PC-9 (cell line): ENCODE measurements at regions not wholly inside any gene's neighbourhood (a gene's known extent, or its start where the extent isn't known, plus 50 kb on each side); places are given as distances from the start of the nearest gene placed in this dataset.

Experiments
- BruUV-seq: library from RNA; stranded (reverse); fragments of 400-500 nt; replicated peaks from 2 replicates; lab custom pipeline; 2021; lab: Mats Ljungman, UMichigan
- CTCF ChIA-PET: fragments of 300-600 bp; sonication (Branson Sonifier 250); formaldehyde crosslinking; loops from one replicate; lab custom pipeline; 2022; ENCODE audit warnings: antibody characterized with exemption; lab: Charles Lee
- POLR2A ChIA-PET: fragments of 300-600 bp; sonication (Branson Sonifier 250); formaldehyde crosslinking; loops from one replicate; lab custom pipeline; 2022; ENCODE audit warnings: antibody characterized with exemption; ENCODE audit not compliant: unreplicated experiment; lab: Charles Lee
- DNase-seq, 2 experiments: peaks; one replicate each; pipeline versions ENCODE4 v3.0.0 to v3.0.0-alpha.2; 2015 to 2022; ENCODE audit warnings: mixed read lengths in 1 of 2
- H2AFZ ChIP-seq: fragments of 200-600 bp; sonication (generic); 2 replicates; pipeline ENCODE4 v1.8.1; 2017; ENCODE audit warnings: antibody characterized with exemption
- H3F3A ChIP-seq: fragments of 200-600 bp; sonication (generic); 2 replicates; pipeline ENCODE4 v1.8.1; 2017; ENCODE audit warnings: antibody characterized with exemption, mild to moderate bottlenecking, low read depth; ENCODE audit not compliant: insufficient read depth
- H3K27ac ChIP-seq: fragments of 200-600 bp; sonication (generic); 2 replicates; pipeline ENCODE4 v1.6.1; 2016; ENCODE audit warnings: mixed run types
- H3K27me3 ChIP-seq: fragments of 200-600 bp; sonication (generic); 2 replicates; pipeline ENCODE4 v1.6.1; 2016; ENCODE audit warnings: low read depth, mixed run types; ENCODE audit not compliant: insufficient read depth
- H3K36me3 ChIP-seq: fragments of 200-600 bp; sonication (generic); 2 replicates; pipeline ENCODE4 v1.6.1; 2016; ENCODE audit warnings: low read depth, mixed run types
- H3K4me1 ChIP-seq: fragments of 200-600 bp; sonication (generic); replicated peaks from 2 replicates; pipeline ENCODE4 v1.6.1; 2016; ENCODE audit warnings: mixed run types; ENCODE audit not compliant: insufficient read depth
- H3K4me2 ChIP-seq: fragments of 200-600 bp; sonication (generic); 2 replicates; pipeline ENCODE4 v1.6.1; 2017; ENCODE audit warnings: mixed run types
- H3K4me3 ChIP-seq: fragments of 200-600 bp; sonication (generic); 2 replicates; pipeline ENCODE4 v1.6.1; 2016; ENCODE audit warnings: mixed run types
- H3K79me2 ChIP-seq: fragments of 200-600 bp; sonication (generic); 2 replicates; pipeline ENCODE4 v1.6.1; 2017; ENCODE audit warnings: low read depth, mixed run types
- H3K9me2 ChIP-seq: fragments of 200-600 bp; sonication (generic); 2 replicates; pipeline ENCODE4 v1.8.1; 2017; ENCODE audit warnings: mild to moderate bottlenecking; ENCODE audit not compliant: insufficient read depth
- H3K9me3 ChIP-seq: fragments of 200-600 bp; sonication (generic); 2 replicates; pipeline ENCODE4 v1.8.1; 2016; ENCODE audit warnings: low read depth; ENCODE audit not compliant: insufficient read depth
- H4K20me1 ChIP-seq: fragments of 200-600 bp; sonication (generic); 2 replicates; pipeline ENCODE4 v1.8.1; 2017; ENCODE audit not compliant: insufficient read depth
- EZH2 ChIP-seq: fragments of 200-600 bp; sonication (generic); IDR thresholded peaks from 2 replicates; pipeline ENCODE4 v1.8.0; 2017; ENCODE audit warnings: antibody characterized with exemption, low read depth
- intact Hi-C: fragments of 100-400 bp; cut with micrococcal nuclease; formaldehyde crosslinking; loops from one replicate; pipeline ENCODE4 v1.10.0; 2022; ENCODE audit not compliant: unreplicated experiment
- TF ChIP-seq, protein P1 (sequence below): fragments of 200-600 bp; sonication (generic); conservative IDR thresholded peaks from 2 replicates; pipeline ENCODE4 v1.6.1; 2017; ENCODE audit warnings: mixed run types, antibody characterized with exemption, mild to moderate bottlenecking, moderate library complexity

DNA sequence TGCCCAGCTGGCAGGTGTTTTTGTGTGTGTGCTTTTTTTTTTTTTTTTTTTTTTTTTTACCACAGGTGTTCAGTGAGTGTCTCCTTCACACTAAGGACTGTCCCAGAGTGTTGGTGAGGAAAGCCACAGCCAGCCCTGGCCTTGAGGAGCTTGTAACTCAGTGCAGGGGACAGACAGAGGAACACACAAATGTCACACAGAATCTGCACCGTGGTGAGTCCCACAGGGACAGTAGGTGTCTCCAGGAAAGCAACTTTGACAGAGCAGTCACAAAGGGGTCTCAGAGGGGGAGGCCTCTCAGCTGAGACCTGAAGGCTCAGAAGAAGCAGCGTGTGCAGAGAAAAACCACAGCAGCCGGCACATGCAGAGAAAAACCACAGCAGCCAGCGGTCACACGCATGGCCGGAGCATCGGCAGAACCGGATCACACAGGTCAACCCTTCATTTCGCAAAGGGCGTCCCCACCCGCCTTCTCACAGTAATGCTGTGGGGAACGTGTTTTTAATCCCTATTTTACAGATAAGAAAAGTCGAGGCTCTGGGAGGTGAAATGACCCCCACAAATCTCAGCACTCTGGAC lies 101.7 kb upstream of the PRR5 start:
- ChIA-PET CTCF (no interaction called here), POLR2A (interaction anchor here (0.5 kb wide), 1 partner anchor 515 kb away, joined by 3 read pairs; no protein-coding TSS in a partner anchor)
- H3K4me3 ChIP-seq = no peak overlapping the region
- H3K4me2 ChIP-seq = no peak overlapping the region
- no peaks in the 10 kb centered on the region for H3K9me3 ChIP-seq
- H3K79me2 ChIP-seq = no peaks in the 10 kb centered on the region
- TF ChIP-seq, protein P1, sequence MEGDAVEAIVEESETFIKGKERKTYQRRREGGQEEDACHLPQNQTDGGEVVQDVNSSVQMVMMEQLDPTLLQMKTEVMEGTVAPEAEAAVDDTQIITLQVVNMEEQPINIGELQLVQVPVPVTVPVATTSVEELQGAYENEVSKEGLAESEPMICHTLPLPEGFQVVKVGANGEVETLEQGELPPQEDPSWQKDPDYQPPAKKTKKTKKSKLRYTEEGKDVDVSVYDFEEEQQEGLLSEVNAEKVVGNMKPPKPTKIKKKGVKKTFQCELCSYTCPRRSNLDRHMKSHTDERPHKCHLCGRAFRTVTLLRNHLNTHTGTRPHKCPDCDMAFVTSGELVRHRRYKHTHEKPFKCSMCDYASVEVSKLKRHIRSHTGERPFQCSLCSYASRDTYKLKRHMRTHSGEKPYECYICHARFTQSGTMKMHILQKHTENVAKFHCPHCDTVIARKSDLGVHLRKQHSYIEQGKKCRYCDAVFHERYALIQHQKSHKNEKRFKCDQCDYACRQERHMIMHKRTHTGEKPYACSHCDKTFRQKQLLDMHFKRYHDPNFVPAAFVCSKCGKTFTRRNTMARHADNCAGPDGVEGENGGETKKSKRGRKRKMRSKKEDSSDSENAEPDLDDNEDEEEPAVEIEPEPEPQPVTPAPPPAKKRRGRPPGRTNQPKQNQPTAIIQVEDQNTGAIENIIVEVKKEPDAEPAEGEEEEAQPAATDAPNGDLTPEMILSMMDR = no peak
- no peak for TF ChIP-seq EZH2
- no peaks in the 10 kb centered on the region for H3K9me2 ChIP-seq
- DNase-seq = no peak
- no peaks in the 10 kb centered on the region for H4K20me1 ChIP-seq
- no peaks in the 10 kb centered on the region for H3F3A ChIP-seq
- intact Hi-C loops = no loop called here
- no peak overlapping the region for H3K27ac ChIP-seq
- H2AFZ ChIP-seq = no peak overlapping the region
- peaks cover 1% of the 10 kb centered on the region; the same call in 1 of the 2 replicates for H3K4me1 ChIP-seq
- no TSS peak for BruUV-seq
- H3K27me3 ChIP-seq = peaks cover 18% of the 10 kb centered on the region; the same call in 1 of the 2 replicates
- no peaks in the 10 kb centered on the region for H3K36me3 ChIP-seq

DNA sequence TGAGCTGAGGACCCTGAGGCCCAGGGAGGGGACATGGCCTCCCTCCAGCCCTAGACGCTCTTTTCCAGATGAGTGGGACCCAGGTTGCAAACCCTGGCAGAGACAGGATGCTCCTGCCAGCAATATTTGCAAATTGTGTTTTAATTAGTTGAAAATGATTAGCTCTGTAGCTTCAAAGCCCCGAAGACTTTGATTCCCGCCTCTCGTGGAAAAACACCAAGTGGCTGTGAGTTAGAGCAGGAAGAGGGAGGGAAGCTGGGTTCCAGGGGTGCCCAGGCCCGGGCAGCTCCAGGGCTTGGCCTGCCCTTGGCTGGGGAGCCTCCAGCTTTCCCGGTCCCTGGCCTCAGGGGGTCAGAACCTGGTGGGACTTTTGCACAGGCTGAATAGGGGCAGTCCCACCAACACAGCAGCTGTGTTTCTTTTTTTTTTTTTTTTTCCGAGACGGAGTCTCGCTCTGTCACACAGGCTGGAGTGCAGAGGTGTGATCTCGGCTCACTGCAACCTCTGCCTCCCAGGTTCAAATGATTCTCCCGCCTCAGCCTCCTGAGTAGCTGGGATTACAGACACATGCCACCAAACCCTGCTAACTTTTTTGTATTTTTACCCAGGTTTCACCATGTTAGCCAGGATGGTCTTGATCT lies 101.6 kb upstream of the RTL6 start:
- H3K9me2 ChIP-seq = no peaks in the 10 kb centered on the region
- no peaks in the 10 kb centered on the region for H3K36me3 ChIP-seq
- H3K9me3 ChIP-seq = no peaks in the 10 kb centered on the region
- TF ChIP-seq, protein P1 = no peak
- no peaks in the 10 kb centered on the region for H3F3A ChIP-seq
- peaks cover 11% of the 10 kb centered on the region; the same call in 1 of the 2 replicates for H3K27me3 ChIP-seq
- CTCF ChIA-PET = no interaction called here
- no peaks in the 10 kb centered on the region for H4K20me1 ChIP-seq
- intact Hi-C loops = no loop called here
- peaks cover 7% of the 10 kb centered on the region; the same call in 1 of the 2 replicates for H3K4me1 ChIP-seq
- no peak overlapping the region for H3K4me2 ChIP-seq
- no peaks in the 10 kb centered on the region for H3K79me2 ChIP-seq
- no peak overlapping the region for H2AFZ ChIP-seq
- POLR2A ChIA-PET = no interaction called here
- H3K27ac ChIP-seq = no peak overlapping the region
- no peak for DNase-seq
- BruUV-seq = no TSS peak
- H3K4me3 ChIP-seq = no peak overlapping the region

DNA sequence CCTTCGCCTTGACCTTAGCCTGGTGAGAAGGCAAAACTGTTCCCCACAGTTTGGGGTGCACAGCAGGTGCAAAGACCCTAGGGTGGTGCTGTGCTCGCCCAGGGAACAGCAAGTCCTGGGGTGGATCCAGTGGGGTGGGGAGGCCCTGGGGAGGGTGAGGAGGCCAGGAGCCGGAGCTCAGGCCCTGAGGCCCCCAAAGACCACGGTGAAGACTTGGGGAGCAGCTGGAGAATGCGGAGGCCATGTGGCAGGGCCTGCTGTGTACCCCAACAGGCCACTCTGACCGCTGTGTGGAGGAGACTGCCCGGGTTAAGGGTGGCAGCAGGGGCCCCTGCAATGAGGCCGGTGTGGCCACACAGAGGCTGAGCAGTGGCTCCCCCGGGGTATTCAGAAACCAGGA lies 101.1 kb upstream of the RTL6 start:
- no peaks in the 10 kb centered on the region for H4K20me1 ChIP-seq
- POLR2A ChIA-PET = no interaction called here
- H3K9me2 ChIP-seq = no peaks in the 10 kb centered on the region
- H2AFZ ChIP-seq = no peak overlapping the region
- no peaks in the 10 kb centered on the region for H3K79me2 ChIP-seq
- BruUV-seq = no TSS peak
- no peak overlapping the region for H3K4me2 ChIP-seq
- CTCF ChIA-PET = no interaction called here
- intact Hi-C loops = no loop called here
- H3K4me3 ChIP-seq = no peak overlapping the region
- peaks cover 11% of the 10 kb centered on the region; the same call in 1 of the 2 replicates for H3K27me3 ChIP-seq
- H3F3A ChIP-seq = no peaks in the 10 kb centered on the region
- H3K36me3 ChIP-seq = no peaks in the 10 kb centered on the region
- no peak for DNase-seq
- no peaks in the 10 kb centered on the region for H3K9me3 ChIP-seq
- TF ChIP-seq, protein P1 = no peak
- no peak for TF ChIP-seq EZH2
- peaks cover 7% of the 10 kb centered on the region; the same call in 1 of the 2 replicates for H3K4me1 ChIP-seq
- no peak overlapping the region for H3K27ac ChIP-seq
